Thoracic aorta (tissue), 2 donors: ENCODE measurements at regions not wholly inside any gene's neighbourhood (a gene's known extent, or its start where the extent isn't known, plus 50 kb on each side); places are given as distances from the start of the nearest gene placed in this dataset.

Experiments
- ATAC-seq: fragments of 150-250 bp; one replicate; pipeline ENCODE4 v1.8.0; 2017; ENCODE audit warnings: low read depth; ENCODE audit not compliant: insufficient number of reproducible peaks, low FRiP score
- DNase-seq: peaks from one replicate; pipeline ENCODE4 v3.0.0-alpha.2; 2020; ENCODE audit warnings: low spot score
- H3K27ac ChIP-seq, 2 donors: fragments of 200-600 bp; sonication (generic); 1 replicate in 1 of 2; 2 replicates in 1 of 2; pipeline ENCODE4 v1.5.1; 2016; ENCODE audit warnings: mild to moderate bottlenecking in 2 of 2, moderate library complexity in 2 of 2
- H3K27me3 ChIP-seq: fragments of 200-600 bp; sonication (generic); replicated peaks from 2 replicates; pipeline ENCODE4 v1.6.0; 2016; ENCODE audit warnings: mild to moderate bottlenecking; ENCODE audit not compliant: insufficient read depth
- H3K36me3 ChIP-seq: fragments of 200-600 bp; sonication (generic); one replicate; pipeline ENCODE4 v1.5.1; 2016
- H3K4me1 ChIP-seq, 2 donors: fragments of 200-600 bp; sonication (generic); 1 replicate in 1 of 2; 2 replicates in 1 of 2; pipeline versions ENCODE4 v1.5.1 to v1.6.0; 2016; ENCODE audit warnings: low read depth in 2 of 2, mild to moderate bottlenecking in 1 of 2; ENCODE audit not compliant: control insufficient read depth in 1 of 2
- H3K4me3 ChIP-seq: fragments of 200-600 bp; sonication (generic); 2 replicates; pipeline ENCODE4 v1.5.1; 2016; ENCODE audit warnings: mild to moderate bottlenecking
- H3K9me3 ChIP-seq: fragments of 200-600 bp; sonication (generic); 2 replicates; pipeline ENCODE4 v1.5.1; 2016
- TF ChIP-seq, protein P1 (sequence below): fragments of 200-600 bp; sonication (generic); IDR thresholded peaks from one replicate; pipeline ENCODE4 v1.5.1; 2019; ENCODE audit warnings: antibody characterized with exemption

GRCh38 chr18:4589056-4589800 is 134.1 kb upstream of the DLGAP1 start:
- H3K27ac ChIP-seq = no peak overlapping the region
- H3K4me3 ChIP-seq = no peak overlapping the region
- no peaks in the 10 kb centered on the region for H3K36me3 ChIP-seq
- ATAC-seq (no peak), DNase-seq (no peak)
- no peaks in the 10 kb centered on the region for H3K27me3 ChIP-seq
- no peaks in the 10 kb centered on the region for H3K4me1 ChIP-seq
- TF ChIP-seq, protein P1, sequence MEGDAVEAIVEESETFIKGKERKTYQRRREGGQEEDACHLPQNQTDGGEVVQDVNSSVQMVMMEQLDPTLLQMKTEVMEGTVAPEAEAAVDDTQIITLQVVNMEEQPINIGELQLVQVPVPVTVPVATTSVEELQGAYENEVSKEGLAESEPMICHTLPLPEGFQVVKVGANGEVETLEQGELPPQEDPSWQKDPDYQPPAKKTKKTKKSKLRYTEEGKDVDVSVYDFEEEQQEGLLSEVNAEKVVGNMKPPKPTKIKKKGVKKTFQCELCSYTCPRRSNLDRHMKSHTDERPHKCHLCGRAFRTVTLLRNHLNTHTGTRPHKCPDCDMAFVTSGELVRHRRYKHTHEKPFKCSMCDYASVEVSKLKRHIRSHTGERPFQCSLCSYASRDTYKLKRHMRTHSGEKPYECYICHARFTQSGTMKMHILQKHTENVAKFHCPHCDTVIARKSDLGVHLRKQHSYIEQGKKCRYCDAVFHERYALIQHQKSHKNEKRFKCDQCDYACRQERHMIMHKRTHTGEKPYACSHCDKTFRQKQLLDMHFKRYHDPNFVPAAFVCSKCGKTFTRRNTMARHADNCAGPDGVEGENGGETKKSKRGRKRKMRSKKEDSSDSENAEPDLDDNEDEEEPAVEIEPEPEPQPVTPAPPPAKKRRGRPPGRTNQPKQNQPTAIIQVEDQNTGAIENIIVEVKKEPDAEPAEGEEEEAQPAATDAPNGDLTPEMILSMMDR = no peak
- no peaks in the 10 kb centered on the region for H3K9me3 ChIP-seq

DNA sequence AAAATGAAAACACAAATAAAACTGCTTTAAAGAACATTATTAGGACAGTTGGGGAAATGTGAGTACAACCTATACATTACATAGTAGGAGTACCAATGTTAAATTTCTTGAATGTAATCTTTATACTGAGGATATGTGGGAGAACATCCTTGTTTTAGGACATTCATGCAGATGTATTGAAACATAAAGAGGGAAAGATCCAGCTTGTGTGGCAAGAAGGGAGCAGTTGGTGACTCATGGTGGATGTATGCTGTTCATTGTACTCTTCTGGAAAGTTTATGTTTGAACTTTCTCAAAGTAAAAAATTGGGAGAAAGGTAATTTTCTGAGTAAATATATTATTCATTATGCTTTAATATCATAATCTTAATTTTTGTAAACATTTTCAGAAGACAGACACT is 132.1 kb upstream of the DLGAP1 start:
- no peaks in the 10 kb centered on the region for H3K36me3 ChIP-seq
- no peaks in the 10 kb centered on the region for H3K27me3 ChIP-seq
- ATAC-seq = no peak
- no peaks in the 10 kb centered on the region for H3K9me3 ChIP-seq
- TF ChIP-seq, protein P1 = no peak
- no peak for DNase-seq
- H3K4me3 ChIP-seq = no peak overlapping the region
- no peak overlapping the region for H3K27ac ChIP-seq
- no peaks in the 10 kb centered on the region for H3K4me1 ChIP-seq

DNA sequence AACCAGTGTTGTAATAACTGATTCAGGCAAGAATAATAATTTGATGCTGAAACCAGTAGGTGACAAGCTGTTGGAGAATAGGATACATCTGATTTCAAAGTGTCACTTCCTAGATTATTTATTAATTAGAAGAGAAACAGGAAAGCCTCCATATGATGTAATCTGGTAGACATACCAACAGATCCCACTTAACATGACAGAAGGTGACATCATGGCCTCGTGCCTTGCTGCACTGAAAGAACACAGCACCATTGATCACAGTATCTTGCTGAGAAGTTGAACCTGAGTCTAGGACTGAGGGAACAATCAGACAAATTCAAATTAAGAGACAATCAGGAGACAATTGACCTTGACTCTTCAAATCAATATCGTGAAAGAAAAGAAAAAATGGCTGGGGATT is 131.6 kb upstream of the DLGAP1 start:
- H3K9me3 ChIP-seq = no peaks in the 10 kb centered on the region
- no peaks in the 10 kb centered on the region for H3K36me3 ChIP-seq
- H3K27ac ChIP-seq = no peak overlapping the region
- TF ChIP-seq, protein P1 = no peak
- no peak for ATAC-seq
- no peak overlapping the region for H3K4me3 ChIP-seq
- H3K4me1 ChIP-seq = no peaks in the 10 kb centered on the region
- H3K27me3 ChIP-seq = no peaks in the 10 kb centered on the region
- no peak for DNase-seq

DNA sequence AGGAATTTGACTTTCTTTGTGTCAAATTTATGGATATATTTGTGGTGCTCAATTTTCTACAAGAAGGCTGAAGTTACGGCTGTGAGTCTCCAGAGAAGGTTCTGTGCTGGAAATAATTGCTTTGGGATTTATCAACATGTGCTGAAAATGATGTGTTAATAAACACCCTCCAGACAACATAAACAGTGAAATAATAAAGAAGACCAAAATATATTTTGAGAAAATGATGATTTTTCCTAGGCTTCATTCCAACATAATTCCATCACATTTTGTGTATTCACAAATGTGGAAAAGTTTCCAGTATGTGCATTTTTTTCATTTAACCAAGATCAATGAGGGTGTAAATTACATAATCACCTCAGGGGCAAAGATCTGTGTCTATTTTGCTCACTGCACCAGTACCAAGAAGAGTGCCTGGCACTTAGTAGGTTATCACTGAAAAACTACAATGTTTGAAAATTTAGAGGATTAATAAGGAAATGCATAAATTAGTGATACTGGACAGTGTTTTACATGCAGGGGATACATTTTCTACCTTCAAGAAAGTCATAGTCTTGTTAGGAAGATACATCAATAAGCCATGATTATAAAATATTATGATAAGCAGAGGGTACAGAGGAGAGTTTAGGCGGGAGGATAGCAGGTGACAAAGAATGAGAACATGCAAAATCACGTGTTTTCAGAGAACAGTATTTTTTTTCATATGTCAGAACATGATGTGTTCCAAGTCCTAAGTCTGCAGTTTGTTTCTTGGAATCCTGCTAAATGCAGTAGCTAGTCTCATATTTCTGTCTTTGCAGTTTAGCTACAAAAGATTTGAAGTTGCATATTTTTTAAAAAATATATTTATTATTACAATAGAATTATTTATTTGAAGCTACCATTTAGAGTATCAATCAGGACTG is 127.6 kb upstream of the DLGAP1 start:
- ATAC-seq (no peak), DNase-seq (no peak)
- H3K36me3 ChIP-seq = no peaks in the 10 kb centered on the region
- H3K4me3 ChIP-seq = no peak overlapping the region
- TF ChIP-seq, protein P1 = no peak
- H3K4me1 ChIP-seq = no peaks in the 10 kb centered on the region
- H3K27ac ChIP-seq = no peak overlapping the region
- H3K27me3 ChIP-seq = no peaks in the 10 kb centered on the region
- H3K9me3 ChIP-seq = peaks cover under 1% of the 10 kb centered on the region

- DNase-seq = no peak
- peaks cover 8% of the 10 kb centered on the region for H3K9me3 ChIP-seq
- H3K27ac ChIP-seq = no peak overlapping the region
- H3K4me1 ChIP-seq = no peaks in the 10 kb centered on the region
- no peaks in the 10 kb centered on the region for H3K27me3 ChIP-seq
- ATAC-seq = no peak
- TF ChIP-seq, protein P1 = no peak
- H3K36me3 ChIP-seq = no peaks in the 10 kb centered on the region
- H3K4me3 ChIP-seq = no peak overlapping the region
Measured at GRCh38 chr18:4581966-4582365, 126.9 kb upstream of the DLGAP1 start.
